D341Med (cell line): ENCODE measurements at regions not wholly inside any gene's neighbourhood (a gene's known extent, or its start where the extent isn't known, plus 50 kb on each side); places are given as distances from the start of the nearest gene placed in this dataset.

Experiments used
- DNase-seq: peaks from one replicate; pipeline ENCODE4 v3.0.0; 2012; ENCODE audit warnings: low spot score

GRCh38 chr5:166377756-166378155 lies 1913.7 kb upstream of the WWC1 start:
- DNase-seq = no peak

DNA sequence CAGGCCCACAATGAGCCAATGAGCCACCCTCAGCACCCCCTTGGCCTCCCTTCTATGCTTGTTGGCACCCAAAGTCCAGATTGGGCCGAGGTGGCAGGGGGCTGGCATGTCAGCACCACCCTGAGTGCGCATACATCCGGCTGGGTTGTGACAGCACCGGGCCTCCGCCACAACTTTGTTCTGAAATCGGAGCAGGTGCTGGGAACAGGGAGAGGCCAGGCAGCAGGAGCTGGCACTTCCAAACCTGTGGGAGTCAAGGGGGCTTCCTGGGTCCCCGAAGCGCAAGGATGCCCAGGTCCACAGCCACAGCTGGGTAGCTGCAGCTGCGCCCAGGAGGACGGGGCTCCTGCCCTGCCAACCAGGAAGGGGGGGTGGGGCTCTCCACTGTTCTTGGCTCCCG lies 1911.9 kb upstream of the WWC1 start:
- DNase-seq = no peak

DNA sequence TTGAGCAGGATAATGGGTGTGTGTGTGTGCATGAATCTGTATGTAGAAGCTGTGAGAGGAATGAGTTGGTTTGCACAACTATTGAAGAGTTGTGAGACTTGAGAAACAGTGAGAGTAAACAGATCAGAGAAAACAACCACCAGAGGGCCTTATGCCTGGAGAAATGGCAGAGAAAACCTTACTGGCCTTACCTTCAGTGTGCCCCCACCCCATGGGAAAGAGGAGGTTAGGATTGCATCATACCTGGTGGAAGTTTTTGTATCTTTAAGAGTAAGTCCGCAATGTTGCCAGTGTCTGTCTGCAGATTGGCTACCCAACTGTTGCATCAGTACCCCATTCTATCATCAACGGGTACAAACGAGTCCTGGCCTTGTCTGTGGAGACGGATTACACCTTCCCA lies 1909.4 kb upstream of the WWC1 start:
- no peak for DNase-seq

DNA sequence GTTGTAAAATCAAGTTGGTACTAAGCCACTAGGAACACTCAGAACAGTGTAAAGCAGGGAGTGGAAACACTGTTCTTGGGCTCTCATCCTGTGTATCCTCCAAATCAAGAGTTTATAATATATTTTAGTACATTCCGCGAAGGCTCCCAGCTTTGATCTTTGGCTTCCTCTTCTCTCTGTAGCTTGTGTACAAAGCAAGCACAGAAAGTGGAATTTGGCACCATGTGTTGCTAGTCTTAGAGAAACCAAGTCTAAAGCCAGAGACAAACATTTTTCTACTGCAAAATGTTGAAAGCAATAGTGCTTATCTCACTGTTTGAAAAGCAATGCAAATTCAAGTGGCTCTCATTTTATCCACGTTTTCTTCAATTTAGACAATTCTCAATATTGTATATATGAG lies 1893.3 kb upstream of the WWC1 start:
- DNase-seq = no peak

DNA sequence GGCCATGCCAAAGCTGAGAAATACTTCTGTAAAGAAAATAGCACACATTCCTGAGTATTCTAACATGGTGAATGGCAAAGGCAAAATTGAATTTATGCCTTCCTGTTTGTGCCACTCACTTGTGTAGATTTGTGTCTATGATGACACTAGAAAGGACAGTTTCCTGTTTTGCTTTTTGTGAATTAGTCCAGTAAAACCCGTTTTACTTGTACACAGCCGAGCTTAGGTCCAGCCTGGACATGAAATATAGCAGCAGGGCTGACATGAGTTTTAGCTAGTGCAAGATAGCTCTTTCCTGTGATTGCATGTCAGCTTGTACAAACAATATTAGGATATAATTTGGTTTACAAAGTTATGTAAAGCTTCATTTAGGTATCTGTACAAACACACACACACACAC lies 1891.7 kb upstream of the WWC1 start:
- DNase-seq = no peak

DNA sequence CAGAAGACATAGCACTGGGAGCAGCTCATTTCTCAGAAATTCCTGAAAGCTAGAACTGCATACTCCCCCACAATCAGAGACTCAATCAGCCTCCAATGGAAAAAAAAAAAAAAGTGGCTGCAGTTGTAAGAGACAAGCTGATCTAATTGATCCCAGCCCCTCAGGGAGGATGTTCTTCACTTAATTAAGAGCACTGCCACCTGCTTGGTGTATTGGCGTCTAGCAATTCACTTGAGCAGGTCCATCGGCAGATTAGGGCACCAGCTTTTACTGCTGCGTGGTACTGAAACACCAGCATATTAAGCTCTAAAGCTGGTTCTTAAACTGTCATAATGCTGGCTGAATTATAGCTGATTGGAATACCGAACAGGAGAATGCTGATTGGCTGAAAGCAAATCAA lies 1890.1 kb upstream of the WWC1 start:
- DNase-seq = peak; percentile 70

DNA sequence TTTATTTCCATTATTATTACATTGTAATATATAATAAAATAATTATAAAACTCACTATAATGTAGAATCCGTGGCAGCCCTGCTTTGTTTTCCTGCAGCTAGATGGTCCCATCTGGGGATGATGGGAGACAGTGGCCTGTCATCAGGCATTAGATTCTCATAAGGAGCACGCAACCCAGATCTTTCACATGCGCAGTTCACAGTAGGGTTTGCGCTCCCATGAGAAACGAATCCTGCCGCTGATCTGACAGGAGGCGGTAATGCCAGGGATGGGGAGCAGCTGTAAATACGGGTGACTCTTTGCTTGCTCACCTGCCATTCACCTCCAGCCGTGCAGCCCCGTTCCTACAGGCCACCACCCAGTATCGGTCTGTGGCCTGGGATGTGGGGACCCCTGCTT lies 1879.3 kb upstream of the WWC1 start:
- DNase-seq = no peak

GRCh38 chr5:166427211-166427610 lies 1864.2 kb upstream of the WWC1 start:
- DNase-seq = no peak

GRCh38 chr5:166428264-166428803 lies 1863.1 kb upstream of the WWC1 start:
- no peak for DNase-seq

- no peak for DNase-seq
These were observed 1860.7 kb upstream of the WWC1 start for GRCh38 chr5:166430491-166431319.

DNA sequence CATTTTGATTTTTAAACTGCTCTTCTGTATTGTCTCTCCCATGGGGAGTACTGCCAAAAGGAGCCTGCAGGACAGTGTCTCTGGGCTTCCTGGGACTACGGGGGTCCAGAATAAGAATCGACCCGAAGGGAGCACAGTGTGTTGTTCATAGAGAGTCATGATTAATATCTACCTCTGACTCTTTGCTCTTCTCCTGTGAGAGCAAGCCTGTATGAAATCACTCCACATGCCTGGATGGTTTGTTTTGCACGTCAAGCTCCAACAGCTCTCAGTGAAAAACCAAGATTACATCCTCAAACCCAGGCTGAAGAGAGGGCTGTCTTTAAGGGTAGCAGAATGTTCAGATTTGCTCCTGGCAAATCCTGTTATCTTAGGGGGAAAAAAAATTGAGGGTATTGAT lies 1860.0 kb upstream of the WWC1 start:
- DNase-seq = no peak

DNA sequence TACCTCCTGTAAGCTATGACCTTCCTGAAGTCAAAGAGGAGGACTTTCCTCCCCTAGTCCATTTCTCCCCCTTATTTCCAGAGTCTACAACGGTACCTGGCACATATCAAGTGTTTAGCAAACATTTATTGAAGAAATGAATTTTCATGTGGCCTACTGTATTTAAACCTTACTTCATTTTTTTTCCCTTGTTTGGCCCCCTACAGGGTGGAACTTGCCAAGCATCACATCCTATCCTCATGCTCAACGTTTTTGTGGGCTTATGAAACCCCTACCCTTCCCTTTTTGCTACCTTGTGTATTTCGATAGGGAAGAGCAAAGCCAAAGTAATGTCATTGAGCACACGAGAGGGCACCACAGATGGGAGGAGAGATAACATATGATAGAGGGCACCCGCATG lies 1857.8 kb upstream of the WWC1 start:
- no peak for DNase-seq

- DNase-seq = no peak
These were observed 1854.6 kb upstream of the WWC1 start for GRCh38 chr5:166436872-166437271.

DNA sequence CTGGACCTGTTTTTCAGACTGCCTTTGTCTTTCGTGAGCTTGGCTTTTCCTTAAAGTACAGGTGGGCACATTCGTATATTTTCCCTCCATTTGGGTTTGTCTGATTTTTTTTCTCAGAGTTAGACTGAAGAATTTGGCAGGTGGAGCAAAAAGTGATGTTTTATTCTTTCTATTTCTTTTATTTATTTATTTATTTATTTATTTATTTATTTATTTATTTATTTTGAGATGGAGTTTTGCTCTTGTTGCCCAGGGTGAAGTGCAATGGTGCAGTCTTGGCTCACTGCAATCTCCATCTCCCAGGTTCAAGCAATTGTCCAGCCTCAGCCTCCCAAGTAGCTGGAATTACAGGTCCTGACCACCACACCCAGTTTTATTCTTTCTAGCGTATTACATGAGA lies 1805.1 kb upstream of the WWC1 start:
- DNase-seq = no peak

- no peak for DNase-seq
These were observed 1802.9 kb upstream of the WWC1 start for GRCh38 chr5:166488560-166488959.

DNA sequence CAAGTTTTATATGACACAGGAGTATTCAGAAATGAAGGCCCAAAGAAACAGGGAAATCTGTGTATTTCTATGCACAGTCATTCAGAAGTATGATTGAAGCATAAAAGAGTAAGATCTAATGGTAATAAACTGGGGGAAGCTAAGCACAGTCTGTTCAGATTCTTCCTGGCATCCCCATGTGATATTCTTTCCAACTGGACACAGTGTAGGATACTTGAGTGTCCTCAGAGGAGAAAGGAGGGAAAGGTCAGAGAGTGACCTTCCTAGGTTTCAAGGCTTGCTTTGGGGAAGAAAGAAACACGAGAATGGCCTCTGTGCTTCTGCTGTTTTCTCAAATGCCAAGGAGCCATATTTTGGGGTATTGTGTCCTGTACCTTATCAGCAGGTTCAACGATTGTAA lies 1798.4 kb upstream of the WWC1 start:
- no peak for DNase-seq

DNA sequence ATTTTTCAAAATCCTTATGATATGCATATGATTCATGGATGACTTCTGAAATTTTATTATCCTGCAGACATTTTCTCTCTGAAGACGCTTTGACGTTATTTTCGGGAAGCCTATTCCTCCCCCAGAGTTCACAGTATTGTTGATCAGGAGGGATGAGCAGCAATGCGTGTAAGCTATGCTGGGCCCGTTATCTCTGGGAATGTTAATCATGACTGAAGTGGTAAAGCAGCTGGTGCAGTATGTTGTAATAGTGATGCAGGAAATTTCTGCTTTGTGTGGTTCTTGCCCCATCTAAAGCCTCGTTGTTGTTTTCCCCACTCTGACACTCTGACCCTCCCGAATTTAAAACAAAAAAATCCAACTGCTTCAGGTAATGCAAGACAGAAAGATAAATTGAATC lies 1797.8 kb upstream of the WWC1 start:
- DNase-seq = no peak

GRCh38 chr5:166497496-166498104 lies 1793.8 kb upstream of the WWC1 start:
- DNase-seq = no peak

GRCh38 chr5:166499447-166500240 lies 1791.8 kb upstream of the WWC1 start:
- DNase-seq = no peak

GRCh38 chr5:166503506-166503905 lies 1787.9 kb upstream of the WWC1 start:
- no peak for DNase-seq

DNA sequence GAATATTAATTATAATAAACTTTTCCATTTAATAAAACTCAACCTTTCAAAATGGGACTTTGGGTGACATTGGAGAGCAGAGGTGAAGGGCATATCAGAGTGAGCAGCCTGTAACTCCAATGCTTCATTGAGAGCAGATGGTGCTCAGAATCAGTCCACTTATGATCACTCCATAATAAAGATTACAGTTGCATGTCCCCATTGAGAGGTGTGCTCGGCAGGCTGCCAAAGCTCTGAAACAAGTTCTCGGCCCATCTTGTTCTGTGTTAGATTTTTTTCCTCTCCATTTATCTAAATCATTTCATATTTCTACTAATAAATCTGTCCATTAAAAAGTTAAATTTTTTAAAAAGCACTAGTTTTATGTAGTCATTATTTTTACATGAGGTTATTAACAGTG lies 1786.4 kb upstream of the WWC1 start:
- peak; percentile 18 for DNase-seq

DNA sequence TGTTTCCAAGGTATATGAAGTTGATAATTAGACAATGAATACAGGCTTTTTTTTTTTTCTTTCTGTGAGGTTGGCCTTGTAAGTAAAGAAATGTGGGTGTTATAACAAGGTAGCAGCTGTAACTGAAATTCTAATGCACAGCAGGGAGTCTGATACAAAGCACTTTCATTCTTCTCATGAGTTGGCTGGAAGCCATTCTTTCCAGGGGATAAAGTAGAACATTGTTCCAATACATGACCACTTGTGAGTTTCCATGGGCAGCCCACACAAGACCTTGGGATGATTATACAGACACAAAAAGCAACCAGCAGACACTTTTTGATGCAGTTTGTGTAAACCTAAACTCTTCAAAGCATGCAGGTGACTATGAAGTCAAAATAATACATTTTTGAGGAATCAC lies 1785.9 kb upstream of the WWC1 start:
- no peak for DNase-seq
